H1 (cell line): ENCODE measurements at regions not wholly inside any gene's neighbourhood (a gene's known extent, or its start where the extent isn't known, plus 50 kb on each side); places are given as distances from the start of the nearest gene placed in this dataset.

ENCODE experiments used
- BRCA1 ChIP-seq: IDR thresholded peaks from 2 replicates; pipeline ENCODE4 v1.6.1; 2012; ENCODE audit warnings: low read depth, low read length, improper control_type of control experiment
- TAF7 ChIP-seq: optimal IDR thresholded peaks from 2 replicates; pipeline ENCODE3; 2011; ENCODE audit warnings: low read depth, mild to moderate bottlenecking, inconsistent platforms, low read length, moderate library complexity, borderline replicate concordance
- YY1 ChIP-seq: IDR thresholded peaks from 2 replicates; pipeline ENCODE4 v1.6.1; 2011; ENCODE audit warnings: low read depth, mild to moderate bottlenecking, low read length

GRCh38 chr6:102137859-102138258, 744.4 kb downstream of the GRIK2 start (continued):
- TF ChIP-seq TAF7 (no peak), BRCA1 (no peak), YY1 (no peak)
